ENCODE measurements at regions not wholly inside any gene's neighbourhood (a gene's known extent, or its start where the extent isn't known, plus 50 kb on each side); places are given as distances from the start of the nearest gene placed in this dataset.

DNA sequence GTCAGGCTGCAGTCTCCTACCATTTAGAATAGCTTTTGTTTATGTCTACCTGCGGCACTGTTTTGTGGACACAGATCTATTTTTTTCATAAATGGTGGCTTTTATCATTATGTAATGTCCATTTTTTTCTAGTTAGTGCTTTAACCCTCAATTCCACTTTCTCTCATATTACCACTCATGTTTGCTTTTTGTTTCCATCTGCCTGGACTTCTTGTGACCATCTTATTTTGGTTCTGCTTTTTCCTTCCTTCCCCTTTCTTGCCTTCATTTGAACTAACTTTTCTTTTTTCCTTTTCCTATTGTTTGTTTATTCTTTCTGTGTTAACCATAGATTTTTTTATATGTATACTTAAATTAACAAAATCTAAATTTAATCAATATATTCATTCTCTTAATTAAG lies 63.2 kb upstream of the SLC22A11 start:
- TF ChIP-seq, protein P1, sequence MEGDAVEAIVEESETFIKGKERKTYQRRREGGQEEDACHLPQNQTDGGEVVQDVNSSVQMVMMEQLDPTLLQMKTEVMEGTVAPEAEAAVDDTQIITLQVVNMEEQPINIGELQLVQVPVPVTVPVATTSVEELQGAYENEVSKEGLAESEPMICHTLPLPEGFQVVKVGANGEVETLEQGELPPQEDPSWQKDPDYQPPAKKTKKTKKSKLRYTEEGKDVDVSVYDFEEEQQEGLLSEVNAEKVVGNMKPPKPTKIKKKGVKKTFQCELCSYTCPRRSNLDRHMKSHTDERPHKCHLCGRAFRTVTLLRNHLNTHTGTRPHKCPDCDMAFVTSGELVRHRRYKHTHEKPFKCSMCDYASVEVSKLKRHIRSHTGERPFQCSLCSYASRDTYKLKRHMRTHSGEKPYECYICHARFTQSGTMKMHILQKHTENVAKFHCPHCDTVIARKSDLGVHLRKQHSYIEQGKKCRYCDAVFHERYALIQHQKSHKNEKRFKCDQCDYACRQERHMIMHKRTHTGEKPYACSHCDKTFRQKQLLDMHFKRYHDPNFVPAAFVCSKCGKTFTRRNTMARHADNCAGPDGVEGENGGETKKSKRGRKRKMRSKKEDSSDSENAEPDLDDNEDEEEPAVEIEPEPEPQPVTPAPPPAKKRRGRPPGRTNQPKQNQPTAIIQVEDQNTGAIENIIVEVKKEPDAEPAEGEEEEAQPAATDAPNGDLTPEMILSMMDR (IDR thresholded peaks at IDR 0.05; ENCODE audit: low read depth, low read length), result no peak
- TF ChIP-seq MYC (IDR thresholded peaks at IDR 0.05; ENCODE audit: low read depth, low read length) (no peak), POLR2A (IDR thresholded peaks at IDR 0.05; ENCODE audit: extremely low read depth, insufficient read length) (no peak), MAX (IDR thresholded peaks at IDR 0.05; ENCODE audit: low read depth, low read length) (no peak)
